Inflammatory macrophage treated with lipopolysaccharide for 1 hour (primary cell): ENCODE measurements at regions not wholly inside any gene's neighbourhood (a gene's known extent, or its start where the extent isn't known, plus 50 kb on each side); places are given as distances from the start of the nearest gene placed in this dataset.
"Not testable (repeated sequence)": the region's sequence is repeated elsewhere in the genome, so short reads cannot be mapped to it uniquely, and the experiment has no call there.

Experiments used
- DNase-seq, 2 donors: peaks; one replicate each; pipeline ENCODE4 v3.0.0-alpha.2; 2020 to 2022

GRCh38 chr5:74534397-74535129, 106.0 kb downstream of the ENC1 start:
- no peak for DNase-seq

DNA sequence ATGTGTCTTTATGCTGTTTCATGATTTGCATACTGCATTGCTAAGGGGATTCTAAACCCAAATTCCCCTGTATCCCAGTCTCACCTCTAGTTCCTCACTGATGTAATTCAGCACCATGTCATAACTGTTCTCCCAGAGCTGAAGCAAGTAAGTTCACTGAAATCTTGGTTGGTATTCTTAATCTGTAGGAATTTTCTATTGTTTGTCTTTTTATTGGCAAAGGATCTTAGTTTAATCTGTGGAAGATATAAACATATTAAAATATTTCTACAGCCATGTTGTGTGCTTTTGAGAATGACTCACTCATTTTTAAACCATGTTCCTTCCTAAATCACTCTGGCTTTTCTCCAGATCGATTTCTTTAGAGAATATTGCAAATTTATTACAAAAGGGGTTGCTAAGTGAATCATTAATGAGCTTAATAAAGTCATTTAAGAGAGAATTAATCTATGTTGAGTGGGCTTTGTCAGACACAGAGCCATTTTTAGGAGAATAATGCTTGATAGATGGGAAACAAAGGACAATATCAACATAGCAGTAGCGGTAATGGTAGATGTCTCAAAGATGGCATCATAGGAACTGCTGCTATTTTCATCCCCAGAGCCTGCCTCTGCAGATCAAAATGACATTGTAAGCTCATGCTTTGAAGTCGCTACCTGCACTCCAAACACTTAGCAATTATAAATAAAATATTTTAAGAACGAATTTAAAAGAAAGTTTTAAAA, 110.0 kb downstream of the ENC1 start:
- peak in 1 of 2 donors; percentile 47 for DNase-seq

GRCh38 chr5:74529101-74529500, 111.4 kb downstream of the ENC1 start:
- DNase-seq = no peak

DNA sequence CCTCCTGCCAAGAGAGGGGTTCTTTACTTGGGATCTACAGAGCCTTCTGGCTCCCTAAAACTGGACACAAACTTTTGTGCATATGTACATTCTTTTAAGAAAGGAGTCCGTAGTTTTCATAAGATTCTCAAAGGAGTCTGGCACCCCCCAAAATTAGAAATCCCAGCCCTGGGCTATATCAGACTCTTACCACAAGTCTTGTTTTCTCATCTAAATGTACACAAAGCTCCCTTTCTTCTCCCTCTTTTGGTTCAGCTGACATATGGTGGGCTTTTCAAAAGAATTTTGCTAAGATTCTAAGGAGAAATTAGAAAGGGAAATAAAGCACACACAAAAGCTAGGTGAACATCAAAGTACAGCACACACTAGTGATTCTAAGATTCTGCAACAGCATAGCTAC, 114.4 kb downstream of the ENC1 start:
- no peak for DNase-seq

DNA sequence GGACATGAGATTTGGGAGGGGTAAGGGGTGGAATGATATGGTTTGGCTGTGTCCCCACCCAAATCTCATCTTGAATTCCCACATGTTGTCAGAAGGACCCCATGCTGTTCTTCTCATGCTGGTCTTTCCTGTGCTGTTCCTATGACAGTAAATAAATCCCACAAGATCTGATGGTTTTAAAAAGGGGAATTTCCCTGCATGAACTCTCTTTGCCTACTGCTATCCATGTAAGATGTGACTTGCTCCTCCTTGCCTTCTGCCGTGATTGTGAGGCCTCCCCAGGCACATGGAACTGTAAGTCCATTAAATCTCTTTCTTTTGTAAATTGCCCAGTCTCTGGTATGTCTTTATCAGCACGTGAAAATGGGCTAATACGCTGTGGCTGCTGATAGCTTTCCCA, 115.8 kb downstream of the ENC1 start:
- not testable (repeated sequence) for DNase-seq

GRCh38 chr5:74523698-74524097, 116.8 kb downstream of the ENC1 start:
- not testable (repeated sequence) for DNase-seq

DNA sequence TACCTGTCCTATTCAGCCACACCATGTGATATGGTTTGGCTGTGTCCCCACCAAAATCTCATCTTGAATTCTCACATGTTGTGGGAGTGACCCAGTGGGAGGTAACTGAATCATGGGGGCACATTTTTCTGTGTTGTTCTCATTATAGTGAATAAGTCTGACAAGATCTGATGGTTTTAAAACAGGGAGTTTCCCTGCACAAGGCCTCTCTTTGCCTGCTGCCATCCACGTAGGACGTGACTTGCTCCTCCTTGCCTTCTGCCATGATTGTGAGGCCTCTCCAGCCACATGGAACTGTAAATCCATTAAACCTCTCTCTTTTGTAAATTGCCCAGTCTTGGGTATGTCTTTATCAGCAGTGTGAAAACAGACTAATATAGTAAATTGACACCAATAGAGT, 117.7 kb downstream of the ENC1 start:
- DNase-seq = not testable (repeated sequence)

DNA sequence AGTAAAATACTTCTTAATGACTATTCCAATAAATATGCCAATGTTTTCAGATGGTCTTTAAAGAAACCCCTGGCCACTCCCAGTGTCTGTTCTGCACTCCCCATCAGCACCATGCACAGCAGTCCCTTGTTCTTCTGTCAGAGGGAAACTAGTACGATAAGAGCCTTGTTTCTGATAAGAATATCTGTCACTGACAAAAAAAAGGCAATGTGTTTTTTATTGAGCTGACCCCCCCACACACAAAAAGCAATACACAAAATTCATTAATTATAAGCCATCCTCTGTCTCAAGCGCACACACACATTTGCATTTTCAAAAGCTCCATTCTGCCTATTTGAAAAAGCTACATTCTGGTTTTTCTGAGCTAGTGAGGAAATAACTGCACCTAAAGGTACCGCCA, 119.1 kb downstream of the ENC1 start:
- no peak for DNase-seq

GRCh38 chr5:74519679-74520078, 120.8 kb downstream of the ENC1 start:
- DNase-seq = no peak

GRCh38 chr5:74519161-74519571, 121.4 kb downstream of the ENC1 start:
- DNase-seq = peak in 1 of 2 donors; percentile 77

DNA sequence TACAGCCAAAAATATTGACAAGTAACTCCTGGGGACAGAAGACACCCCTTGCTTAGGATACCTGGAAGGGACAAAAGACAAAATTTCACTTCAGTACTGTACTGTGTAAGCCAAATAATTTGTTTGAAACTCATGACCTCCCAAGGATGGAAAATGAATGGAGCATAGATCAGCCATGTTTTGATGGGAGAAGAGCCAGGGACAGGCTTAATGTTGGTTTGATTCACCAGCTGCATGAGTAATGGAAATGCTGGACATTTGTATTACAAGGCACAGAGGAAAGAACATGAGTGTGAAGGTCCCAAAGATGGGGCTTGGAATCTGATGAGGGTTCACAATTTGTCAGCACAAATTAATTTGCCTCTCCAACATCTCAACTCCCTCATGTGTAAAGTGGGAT, 122.8 kb downstream of the ENC1 start:
- DNase-seq = no peak

DNA sequence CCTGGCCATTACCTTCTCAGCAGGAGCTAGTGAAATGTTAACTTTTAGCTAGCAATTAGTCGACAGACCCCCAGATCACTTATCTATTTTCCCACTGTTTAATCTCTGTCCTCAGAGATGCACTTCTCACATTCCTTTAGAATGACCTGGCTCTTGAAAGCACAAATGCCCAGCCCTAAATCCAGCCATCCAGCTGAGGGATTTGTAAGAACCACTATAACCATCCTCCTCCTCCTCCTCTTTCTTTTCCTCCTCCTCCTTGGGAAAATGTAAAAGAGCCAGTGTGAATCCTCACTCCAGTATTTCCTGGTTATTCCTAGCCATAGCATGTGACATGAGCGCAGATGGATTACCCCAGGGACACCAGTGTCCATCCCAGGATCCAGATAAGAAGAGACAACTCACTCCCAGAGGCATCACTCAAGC, 124.3 kb downstream of the ENC1 start:
- DNase-seq = no peak

DNA sequence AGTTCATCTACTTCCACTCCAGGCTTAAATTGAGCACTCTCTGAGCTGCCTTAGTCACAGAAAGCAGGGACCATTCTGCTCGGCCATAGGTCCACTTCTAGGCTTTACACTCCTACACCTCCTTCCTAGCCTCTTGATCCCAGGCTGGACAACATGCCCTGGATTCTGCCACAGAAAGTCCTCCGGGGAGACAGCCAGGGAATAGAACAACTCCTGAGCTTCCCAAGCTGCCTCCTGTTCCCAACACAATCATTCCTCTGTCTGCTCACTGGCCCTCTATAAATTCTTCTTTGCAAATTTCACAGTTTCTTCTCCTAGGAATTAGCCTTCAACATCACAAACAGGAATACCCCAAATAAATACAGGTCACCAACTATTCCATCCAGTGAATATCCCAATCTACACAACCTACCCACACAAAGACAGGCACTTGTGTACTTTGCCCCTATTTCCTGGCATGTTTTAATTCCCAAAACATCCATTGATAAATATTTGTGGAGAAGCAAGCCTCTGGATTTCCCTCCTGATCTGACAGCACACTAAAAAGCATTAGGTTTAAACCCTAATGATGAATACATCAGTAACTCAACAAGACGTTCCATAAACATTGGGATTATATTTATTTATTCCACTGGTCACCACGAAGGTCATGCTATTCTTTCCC, 125.5 kb downstream of the ENC1 start:
- DNase-seq = no peak

- DNase-seq = not testable (repeated sequence)
These were observed 128.8 kb downstream of the ENC1 start for GRCh38 chr5:74511770-74512169.

GRCh38 chr5:74510476-74511075, 130.0 kb downstream of the ENC1 start:
- DNase-seq = no peak

DNA sequence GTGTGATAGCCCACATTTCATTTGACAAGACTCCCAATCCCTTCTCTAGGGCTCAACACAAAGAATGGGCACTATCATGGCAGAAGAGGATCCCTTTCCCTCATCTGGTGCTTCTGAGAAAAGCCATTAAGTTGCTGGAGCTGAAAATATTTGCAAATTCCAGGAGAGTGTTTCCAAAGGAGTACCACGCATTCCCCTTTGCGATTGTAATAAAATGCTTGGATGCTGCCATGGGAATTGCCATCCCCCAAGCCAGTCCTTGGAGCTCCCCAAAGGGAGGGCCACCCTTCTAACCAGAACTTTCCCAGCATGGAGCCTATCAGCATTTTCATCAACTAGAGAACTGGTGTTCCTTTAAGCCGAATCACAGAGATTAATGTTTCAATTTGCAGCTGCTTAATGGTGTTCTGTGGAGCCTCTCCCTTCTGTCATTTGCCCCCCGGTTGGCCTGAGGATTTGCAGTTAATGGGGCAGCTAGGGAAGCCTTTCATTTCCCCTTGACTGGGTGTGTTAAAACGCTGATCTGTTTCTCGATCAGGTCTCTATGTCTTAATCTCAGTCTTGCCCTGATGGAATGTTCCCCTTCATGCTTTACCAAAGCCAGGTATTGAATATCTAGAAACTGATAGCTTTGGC, 133.0 kb downstream of the ENC1 start:
- no peak for DNase-seq

GRCh38 chr5:74506119-74506518, 134.4 kb downstream of the ENC1 start:
- DNase-seq = no peak

DNA sequence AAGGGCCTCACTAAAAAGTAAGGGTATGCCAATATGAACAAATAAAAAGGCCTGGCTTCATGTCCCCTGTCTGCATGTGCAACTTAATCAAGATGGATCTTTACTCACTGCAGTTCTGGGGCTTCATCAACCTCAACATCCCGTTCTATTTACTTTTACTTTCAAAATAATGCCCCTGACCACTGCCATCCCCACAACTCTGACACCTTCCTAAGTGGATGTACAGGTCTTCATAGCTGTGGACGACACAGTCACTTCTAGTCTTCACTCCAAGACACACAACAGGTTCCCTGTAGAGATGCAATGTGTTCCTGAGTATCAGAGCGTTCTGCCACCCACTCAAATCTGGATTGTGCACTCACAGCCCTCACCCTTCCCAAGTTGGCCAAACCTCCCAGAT, 136.1 kb downstream of the ENC1 start:
- no peak for DNase-seq

DNA sequence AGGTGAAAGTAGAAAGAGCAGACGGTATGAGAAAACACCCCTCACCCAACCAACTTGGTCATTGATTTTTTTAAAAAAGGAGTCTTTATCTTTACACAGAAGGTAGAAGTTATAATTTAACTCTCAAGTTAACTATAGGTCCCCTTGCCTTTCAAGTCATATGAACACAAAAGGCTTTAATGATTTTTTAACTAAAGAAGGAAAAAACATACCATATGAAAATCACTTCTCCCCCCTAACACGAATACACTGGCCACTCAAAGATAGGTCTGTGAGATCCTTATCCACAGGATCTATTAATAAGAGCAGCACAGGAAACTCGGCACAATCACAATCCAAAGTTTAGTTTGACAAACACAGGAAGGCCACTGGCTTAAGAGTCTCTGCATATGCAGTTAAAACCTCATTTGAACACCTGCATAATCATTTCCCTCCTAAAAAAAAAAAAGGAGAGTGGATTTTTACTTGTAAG, 138.0 kb downstream of the ENC1 start:
- DNase-seq = no peak

GRCh38 chr5:74501674-74502478, 138.7 kb downstream of the ENC1 start:
- no peak for DNase-seq

GRCh38 chr5:74500110-74500917, 140.2 kb downstream of the ENC1 start:
- no peak for DNase-seq
